ENCODE measurements at regions not wholly inside any gene's neighbourhood (a gene's known extent, or its start where the extent isn't known, plus 50 kb on each side); places are given as distances from the start of the nearest gene placed in this dataset.

- Histone ChIP-seq H3K18ac (ENCODE audit: low read length) (no peak overlapping the region), H3K4me3 (ENCODE audit: low read depth, low read length) (no peak overlapping the region)
- DNase-seq: no peak
Measured at GRCh38 chr9:30127371-30127770, 2257.1 kb upstream of the ACO1 start.

GRCh38 chr9:30140407-30140806, 2244.0 kb upstream of the ACO1 start:
- Histone ChIP-seq H3K27ac (ENCODE audit: low read depth, low read length) (no peak overlapping the region), H3K9me3 (ENCODE audit: insufficient read depth, low read depth, low read length) (no peaks in the 10 kb centered on the region), H4K8ac (ENCODE audit: low read depth, low read length) (no peak overlapping the region)

More at GRCh38 chr9:30127371-30127770, 2257.1 kb upstream of the ACO1 start:
- Histone ChIP-seq H3K4ac (ENCODE audit: low read depth, low read length) (no peak overlapping the region), H3K79me2 (ENCODE audit: control insufficient read depth, insufficient read depth, low read length, poor library complexity) (no peaks in the 10 kb centered on the region), H2AK5ac (ENCODE audit: low read length) (no peak overlapping the region), H4K8ac (ENCODE audit: low read depth, low read length) (no peak overlapping the region), H2BK5ac (ENCODE audit: low read depth, low read length, poor library complexity) (no peak overlapping the region), H3K36me3 (ENCODE audit: control insufficient read depth in 1 of 2, insufficient read depth in 2 of 2, low read length in 2 of 2) (no peaks in the 10 kb centered on the region), H2BK120ac (ENCODE audit: insufficient read depth, low read length, poor library complexity) (no peak overlapping the region), H3K27me3 (ENCODE audit: insufficient read depth, low read length) (no peaks in the 10 kb centered on the region), H3K9me3 (ENCODE audit: insufficient read depth, low read depth, low read length) (no peaks in the 10 kb centered on the region), H3K9ac (ENCODE audit: low read length) (no peak overlapping the region), H4K12ac (ENCODE audit: low read depth, low read length) (no peak overlapping the region), H4K91ac (ENCODE audit: low read depth, low read length) (no peak overlapping the region), H3K4me1 (ENCODE audit: control insufficient read depth in 1 of 2, insufficient read depth in 2 of 2, low read length in 2 of 2) (no peaks in the 10 kb centered on the region), H3K79me1 (ENCODE audit: low read length) (no peaks in the 10 kb centered on the region), H3K27ac (ENCODE audit: low read depth, low read length) (no peak overlapping the region), H3K4me2 (ENCODE audit: low read length) (no peak overlapping the region), H3K23ac (ENCODE audit: low read length) (no peak overlapping the region), H2AFZ (ENCODE audit: insufficient read depth, low read length, poor library complexity) (no peak overlapping the region), H3K14ac (ENCODE audit: low read length) (no peak overlapping the region), H2BK12ac (ENCODE audit: low read length) (no peak overlapping the region)

GRCh38 chr9:30160570-30160969, 2223.9 kb upstream of the ACO1 start:
- H2AK5ac ChIP-seq (ENCODE audit: low read length): no peak overlapping the region
- H3K14ac ChIP-seq (ENCODE audit: low read length): no peak overlapping the region
- H3K9me3 ChIP-seq (ENCODE audit: insufficient read depth, low read depth, low read length): no peaks in the 10 kb centered on the region
- no peak for DNase-seq
- no peak overlapping the region for H3K4ac ChIP-seq (ENCODE audit: low read depth, low read length)
- H4K91ac ChIP-seq (ENCODE audit: low read depth, low read length): no peak overlapping the region
- H3K79me2 ChIP-seq (ENCODE audit: control insufficient read depth, insufficient read depth, low read length, poor library complexity): no peaks in the 10 kb centered on the region
- H2BK12ac ChIP-seq (ENCODE audit: low read length): no peak overlapping the region
- no peaks in the 10 kb centered on the region for H3K36me3 ChIP-seq (ENCODE audit: control insufficient read depth in 1 of 2, insufficient read depth in 2 of 2, low read length in 2 of 2)
- WGBS (ENCODE audit: extremely low coverage, insufficient coverage, insufficient read length): no CpG with 5 or more reads among the region's 7 CpGs
- H4K12ac ChIP-seq (ENCODE audit: low read depth, low read length): no peak overlapping the region
- H2AFZ ChIP-seq (ENCODE audit: insufficient read depth, low read length, poor library complexity): no peak overlapping the region
- H3K23ac ChIP-seq (ENCODE audit: low read length): no peak overlapping the region
- H3K18ac ChIP-seq (ENCODE audit: low read length): no peak overlapping the region
- no peak overlapping the region for H3K27ac ChIP-seq (ENCODE audit: low read depth, low read length)
- no peak overlapping the region for H3K9ac ChIP-seq (ENCODE audit: low read length)
- H3K27me3 ChIP-seq (ENCODE audit: insufficient read depth, low read length): no peaks in the 10 kb centered on the region
- H3K4me2 ChIP-seq (ENCODE audit: low read length): no peak overlapping the region
- H2BK5ac ChIP-seq (ENCODE audit: low read depth, low read length, poor library complexity): no peak overlapping the region
- H4K8ac ChIP-seq (ENCODE audit: low read depth, low read length): no peak overlapping the region
- no peak overlapping the region for H3K4me3 ChIP-seq (ENCODE audit: low read depth, low read length)
- no peaks in the 10 kb centered on the region for H3K4me1 ChIP-seq (ENCODE audit: control insufficient read depth in 1 of 2, insufficient read depth in 2 of 2, low read length in 2 of 2)
- H2BK120ac ChIP-seq (ENCODE audit: insufficient read depth, low read length, poor library complexity): no peak overlapping the region
- no peaks in the 10 kb centered on the region for H3K79me1 ChIP-seq (ENCODE audit: low read length)

More at GRCh38 chr9:30140407-30140806, 2244.0 kb upstream of the ACO1 start:
- H3K9ac ChIP-seq (ENCODE audit: low read length): no peak overlapping the region
- H3K27me3 ChIP-seq (ENCODE audit: insufficient read depth, low read length): no peaks in the 10 kb centered on the region
- H3K4me2 ChIP-seq (ENCODE audit: low read length): no peak overlapping the region
- no peaks in the 10 kb centered on the region for H3K36me3 ChIP-seq (ENCODE audit: control insufficient read depth in 1 of 2, insufficient read depth in 2 of 2, low read length in 2 of 2)
- no peak overlapping the region for H2BK120ac ChIP-seq (ENCODE audit: insufficient read depth, low read length, poor library complexity)
- no peak overlapping the region for H4K12ac ChIP-seq (ENCODE audit: low read depth, low read length)
- H3K23ac ChIP-seq (ENCODE audit: low read length): no peak overlapping the region
- H3K14ac ChIP-seq (ENCODE audit: low read length): no peak overlapping the region
- no peak overlapping the region for H3K18ac ChIP-seq (ENCODE audit: low read length)
- DNase-seq: no peak
- no peaks in the 10 kb centered on the region for H3K79me1 ChIP-seq (ENCODE audit: low read length)
- H2AK5ac ChIP-seq (ENCODE audit: low read length): no peak overlapping the region
- H3K4ac ChIP-seq (ENCODE audit: low read depth, low read length): no peak overlapping the region
- H3K4me3 ChIP-seq (ENCODE audit: low read depth, low read length): no peak overlapping the region
- H2BK5ac ChIP-seq (ENCODE audit: low read depth, low read length, poor library complexity): no peak overlapping the region
- H3K79me2 ChIP-seq (ENCODE audit: control insufficient read depth, insufficient read depth, low read length, poor library complexity): no peaks in the 10 kb centered on the region
- H2BK12ac ChIP-seq (ENCODE audit: low read length): no peak overlapping the region
- H4K91ac ChIP-seq (ENCODE audit: low read depth, low read length): no peak overlapping the region
- no CpG with 5 or more reads among the region's 2 CpGs for WGBS (ENCODE audit: extremely low coverage, insufficient coverage, insufficient read length)
- H2AFZ ChIP-seq (ENCODE audit: insufficient read depth, low read length, poor library complexity): no peak overlapping the region
- H3K4me1 ChIP-seq (ENCODE audit: control insufficient read depth in 1 of 2, insufficient read depth in 2 of 2, low read length in 2 of 2): no peaks in the 10 kb centered on the region

GRCh38 chr9:30172206-30172605, 2212.2 kb upstream of the ACO1 start:
- Histone ChIP-seq H2BK120ac (ENCODE audit: insufficient read depth, low read length, poor library complexity) (no peak overlapping the region), H2BK5ac (ENCODE audit: low read depth, low read length, poor library complexity) (no peak overlapping the region), H3K36me3 (ENCODE audit: control insufficient read depth in 1 of 2, insufficient read depth in 2 of 2, low read length in 2 of 2) (no peaks in the 10 kb centered on the region), H4K12ac (ENCODE audit: low read depth, low read length) (no peak overlapping the region), H4K8ac (ENCODE audit: low read depth, low read length) (no peak overlapping the region), H3K4me3 (ENCODE audit: low read depth, low read length) (no peak overlapping the region), H3K27ac (ENCODE audit: low read depth, low read length) (no peak overlapping the region), H3K27me3 (ENCODE audit: insufficient read depth, low read length) (no peaks in the 10 kb centered on the region), H3K9ac (ENCODE audit: low read length) (no peak overlapping the region), H3K23ac (ENCODE audit: low read length) (no peak overlapping the region), H3K79me2 (ENCODE audit: control insufficient read depth, insufficient read depth, low read length, poor library complexity) (no peaks in the 10 kb centered on the region), H4K91ac (ENCODE audit: low read depth, low read length) (no peak overlapping the region), H3K79me1 (ENCODE audit: low read length) (no peaks in the 10 kb centered on the region), H2BK12ac (ENCODE audit: low read length) (no peak overlapping the region), H3K4me2 (ENCODE audit: low read length) (no peak overlapping the region), H2AK5ac (ENCODE audit: low read length) (no peak overlapping the region), H3K4ac (ENCODE audit: low read depth, low read length) (no peak overlapping the region), H3K14ac (ENCODE audit: low read length) (no peak overlapping the region), H3K18ac (ENCODE audit: low read length) (no peak overlapping the region), H3K9me3 (ENCODE audit: insufficient read depth, low read depth, low read length) (no peaks in the 10 kb centered on the region), H3K4me1 (ENCODE audit: control insufficient read depth in 1 of 2, insufficient read depth in 2 of 2, low read length in 2 of 2) (no peaks in the 10 kb centered on the region), H2AFZ (ENCODE audit: insufficient read depth, low read length, poor library complexity) (no peak overlapping the region)
- DNase-seq: no peak
- WGBS (ENCODE audit: extremely low coverage, insufficient coverage, insufficient read length): no CpG with 5 or more reads among the region's 1 CpG

- no peak overlapping the region for H2AFZ ChIP-seq (ENCODE audit: insufficient read depth, low read length, poor library complexity)
- no peaks in the 10 kb centered on the region for H3K79me1 ChIP-seq (ENCODE audit: low read length)
- H3K4ac ChIP-seq (ENCODE audit: low read depth, low read length): no peak overlapping the region
- no peak overlapping the region for H3K4me3 ChIP-seq (ENCODE audit: low read depth, low read length)
- H3K9me3 ChIP-seq (ENCODE audit: insufficient read depth, low read depth, low read length): no peaks in the 10 kb centered on the region
- H3K14ac ChIP-seq (ENCODE audit: low read length): no peak overlapping the region
- H2AK5ac ChIP-seq (ENCODE audit: low read length): no peak overlapping the region
- no peaks in the 10 kb centered on the region for H3K27me3 ChIP-seq (ENCODE audit: insufficient read depth, low read length)
- H3K9ac ChIP-seq (ENCODE audit: low read length): no peak overlapping the region
- H3K4me1 ChIP-seq (ENCODE audit: control insufficient read depth in 1 of 2, insufficient read depth in 2 of 2, low read length in 2 of 2): no peaks in the 10 kb centered on the region
- no peak overlapping the region for H2BK12ac ChIP-seq (ENCODE audit: low read length)
- H3K23ac ChIP-seq (ENCODE audit: low read length): no peak overlapping the region
- no peak overlapping the region for H2BK5ac ChIP-seq (ENCODE audit: low read depth, low read length, poor library complexity)
- H3K4me2 ChIP-seq (ENCODE audit: low read length): no peak overlapping the region
- H4K8ac ChIP-seq (ENCODE audit: low read depth, low read length): no peak overlapping the region
- H4K91ac ChIP-seq (ENCODE audit: low read depth, low read length): no peak overlapping the region
- no peak overlapping the region for H2BK120ac ChIP-seq (ENCODE audit: insufficient read depth, low read length, poor library complexity)
- H4K12ac ChIP-seq (ENCODE audit: low read depth, low read length): no peak overlapping the region
- no peaks in the 10 kb centered on the region for H3K79me2 ChIP-seq (ENCODE audit: control insufficient read depth, insufficient read depth, low read length, poor library complexity)
- DNase-seq: no peak
- H3K27ac ChIP-seq (ENCODE audit: low read depth, low read length): no peak overlapping the region
- H3K36me3 ChIP-seq (ENCODE audit: control insufficient read depth in 1 of 2, insufficient read depth in 2 of 2, low read length in 2 of 2): no peaks in the 10 kb centered on the region
- H3K18ac ChIP-seq (ENCODE audit: low read length): no peak overlapping the region
Measured at GRCh38 chr9:30178610-30179009, 2205.8 kb upstream of the ACO1 start.
